Nephron progenitor cell (in vitro differentiated cells): ENCODE measurements at regions not wholly inside any gene's neighbourhood (a gene's known extent, or its start where the extent isn't known, plus 50 kb on each side); places are given as distances from the start of the nearest gene placed in this dataset.

Source experiments
- DNase-seq: peaks from one replicate; pipeline ENCODE4 v3.0.0; 2021
- H3K27ac Mint-ChIP-seq: 2 replicates; pipeline ENCODE4 v1.8.0; 2021; ENCODE audit warnings: mild to moderate bottlenecking, moderate library complexity, mixed read lengths
- H3K27me3 Mint-ChIP-seq: 2 replicates; pipeline ENCODE4 v1.8.0; 2021; ENCODE audit warnings: mild to moderate bottlenecking, low read depth, mixed read lengths; ENCODE audit not compliant: poor library complexity
- H3K36me3 Mint-ChIP-seq: 2 replicates; pipeline ENCODE4 v1.8.0; 2021; ENCODE audit warnings: low read depth, mixed read lengths
- H3K4me1 Mint-ChIP-seq: 2 replicates; pipeline ENCODE4 v1.8.0; 2021; ENCODE audit warnings: mixed read lengths
- H3K4me3 Mint-ChIP-seq: 2 replicates; pipeline ENCODE4 v1.8.0; 2021; ENCODE audit warnings: mild to moderate bottlenecking, moderate library complexity, mixed read lengths
- H3K9me3 Mint-ChIP-seq: 2 replicates; pipeline ENCODE4 v1.8.0; 2021; ENCODE audit warnings: mild to moderate bottlenecking, moderate library complexity, mixed read lengths
- CTCF ChIP-seq: fragments of 200-600 bp; sonication (generic); IDR thresholded peaks from 2 replicates; pipeline ENCODE4 v1.5.0; 2021; ENCODE audit warnings: antibody characterized with exemption

GRCh38 chr5:51472472-51472871 lies 89.2 kb downstream of the ISL1 start:
- Mint-ChIP-seq H3K36me3 (no peaks in the 10 kb centered on the region), H3K27ac (no peak overlapping the region), H3K9me3 (no peaks in the 10 kb centered on the region), H3K4me1 (no peaks in the 10 kb centered on the region), H3K27me3 (no peaks in the 10 kb centered on the region), H3K4me3 (no peak overlapping the region)
- TF ChIP-seq CTCF = no peak
- no peak for DNase-seq

GRCh38 chr5:51475628-51476027 lies 92.4 kb downstream of the ISL1 start:
- no peaks in the 10 kb centered on the region for H3K4me1 Mint-ChIP-seq
- DNase-seq = no peak
- H3K9me3 Mint-ChIP-seq = no peaks in the 10 kb centered on the region
- no peaks in the 10 kb centered on the region for H3K36me3 Mint-ChIP-seq
- TF ChIP-seq CTCF = no peak
- H3K27me3 Mint-ChIP-seq = no peaks in the 10 kb centered on the region
- H3K4me3 Mint-ChIP-seq = no peak overlapping the region
- H3K27ac Mint-ChIP-seq = no peak overlapping the region

- Mint-ChIP-seq H3K4me1 (no peaks in the 10 kb centered on the region), H3K27me3 (no peaks in the 10 kb centered on the region), H3K4me3 (no peak overlapping the region), H3K9me3 (no peaks in the 10 kb centered on the region), H3K36me3 (no peaks in the 10 kb centered on the region), H3K27ac (no peak overlapping the region)
- no peak for TF ChIP-seq CTCF
- no peak for DNase-seq
Observed at GRCh38 chr5:51476431-51476830, 93.2 kb downstream of the ISL1 start.

- Mint-ChIP-seq H3K27me3 (no peaks in the 10 kb centered on the region), H3K9me3 (no peaks in the 10 kb centered on the region), H3K36me3 (no peaks in the 10 kb centered on the region), H3K4me3 (no peak overlapping the region), H3K4me1 (no peaks in the 10 kb centered on the region), H3K27ac (no peak overlapping the region)
- no peak for DNase-seq
- no peak for TF ChIP-seq CTCF
Observed at GRCh38 chr5:51479840-51480239, 96.6 kb downstream of the ISL1 start.

GRCh38 chr5:51484326-51484725 lies 101.1 kb downstream of the ISL1 start:
- Mint-ChIP-seq H3K36me3 (no peaks in the 10 kb centered on the region), H3K4me3 (no peak overlapping the region), H3K4me1 (no peaks in the 10 kb centered on the region), H3K9me3 (no peaks in the 10 kb centered on the region), H3K27me3 (no peaks in the 10 kb centered on the region), H3K27ac (no peak overlapping the region)
- no peak for DNase-seq
- no peak for TF ChIP-seq CTCF

GRCh38 chr5:51486158-51486557 lies 102.9 kb downstream of the ISL1 start:
- Mint-ChIP-seq H3K27me3 (no peaks in the 10 kb centered on the region), H3K9me3 (no peaks in the 10 kb centered on the region)

More at GRCh38 chr5:51486158-51486557, 102.9 kb downstream of the ISL1 start:
- H3K4me3 Mint-ChIP-seq = no peak overlapping the region
- DNase-seq = no peak
- no peaks in the 10 kb centered on the region for H3K36me3 Mint-ChIP-seq
- no peaks in the 10 kb centered on the region for H3K4me1 Mint-ChIP-seq
- TF ChIP-seq CTCF = no peak
- H3K27ac Mint-ChIP-seq = no peak overlapping the region
